Brain microvascular endothelial cell (primary cell): ENCODE measurements at regions not wholly inside any gene's neighbourhood (a gene's known extent, or its start where the extent isn't known, plus 50 kb on each side); places are given as distances from the start of the nearest gene placed in this dataset.

Experiments used
- DNase-seq: peaks from one replicate; pipeline ENCODE4 v3.0.0-alpha.2; 2020
- H3K27ac ChIP-seq: fragments of 250-450 bp; sonication (Bioruptor Pico); 2 replicates; pipeline ENCODE4 v1.5.1; 2020; ENCODE audit warnings: mild to moderate bottlenecking, moderate library complexity
- H3K27me3 ChIP-seq: fragments of 250-450 bp; sonication (Bioruptor Pico); replicated peaks from 2 replicates; pipeline ENCODE4 v1.5.1; 2020; ENCODE audit warnings: mild to moderate bottlenecking
- H3K36me3 ChIP-seq: fragments of 250-450 bp; sonication (Bioruptor Pico); replicated peaks from 2 replicates; pipeline ENCODE4 v1.5.1; 2020; ENCODE audit warnings: mild to moderate bottlenecking
- H3K4me3 ChIP-seq: 2 replicates; pipeline ENCODE4 v1.5.1; 2011; ENCODE audit warnings: low read depth, mild to moderate bottlenecking, control low read depth, low read length, moderate library complexity
- in situ Hi-C: cut with HindIII; loops from 2 replicates; pipeline ENCODE4 v1.10.0; 2017; ENCODE audit warnings: low sequenced_read_pairs, low pct_ligation_motif_present
- TF ChIP-seq, protein P1 (sequence below): IDR thresholded peaks from 2 replicates; pipeline ENCODE4 v1.5.1; 2011; ENCODE audit warnings: low read depth, mild to moderate bottlenecking, moderate library complexity, low read length, control low read depth, inconsistent platforms; ENCODE audit errors: missing control alignments

DNA sequence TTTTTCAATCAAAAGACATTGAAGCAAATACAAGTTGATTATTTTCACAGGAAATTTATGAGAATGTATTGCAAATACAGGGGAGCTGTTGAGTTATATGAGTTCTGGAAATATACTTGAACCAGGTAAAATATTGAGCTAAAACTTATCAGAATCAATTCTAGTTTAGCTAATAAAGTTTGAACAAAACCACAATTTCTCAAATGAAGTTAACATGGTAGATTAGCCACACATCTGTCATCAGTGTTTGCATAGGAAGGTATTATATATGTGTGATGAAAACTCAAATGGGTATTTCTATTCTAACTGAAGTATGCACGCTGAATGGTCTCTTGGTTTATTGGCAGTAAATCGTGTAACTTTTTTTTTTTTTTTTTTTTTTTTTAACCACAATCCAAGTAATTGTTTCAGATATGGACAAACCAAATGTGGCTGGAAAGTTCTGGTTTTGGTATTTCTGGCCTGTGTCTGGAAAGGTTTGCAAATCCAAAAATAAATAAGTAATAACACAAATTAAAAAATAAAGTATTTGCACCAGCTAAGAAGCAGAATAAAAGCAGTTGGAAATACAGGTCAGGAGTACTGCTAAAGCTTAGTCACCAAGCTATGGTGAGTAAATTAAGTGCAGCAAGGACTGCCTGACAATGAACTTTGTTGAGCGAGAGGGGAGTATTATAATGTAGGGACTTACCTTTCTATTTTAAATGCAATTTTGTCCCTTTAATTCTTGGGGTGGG lies 479.1 kb upstream of the FANCL start:
- TF ChIP-seq, protein P1, sequence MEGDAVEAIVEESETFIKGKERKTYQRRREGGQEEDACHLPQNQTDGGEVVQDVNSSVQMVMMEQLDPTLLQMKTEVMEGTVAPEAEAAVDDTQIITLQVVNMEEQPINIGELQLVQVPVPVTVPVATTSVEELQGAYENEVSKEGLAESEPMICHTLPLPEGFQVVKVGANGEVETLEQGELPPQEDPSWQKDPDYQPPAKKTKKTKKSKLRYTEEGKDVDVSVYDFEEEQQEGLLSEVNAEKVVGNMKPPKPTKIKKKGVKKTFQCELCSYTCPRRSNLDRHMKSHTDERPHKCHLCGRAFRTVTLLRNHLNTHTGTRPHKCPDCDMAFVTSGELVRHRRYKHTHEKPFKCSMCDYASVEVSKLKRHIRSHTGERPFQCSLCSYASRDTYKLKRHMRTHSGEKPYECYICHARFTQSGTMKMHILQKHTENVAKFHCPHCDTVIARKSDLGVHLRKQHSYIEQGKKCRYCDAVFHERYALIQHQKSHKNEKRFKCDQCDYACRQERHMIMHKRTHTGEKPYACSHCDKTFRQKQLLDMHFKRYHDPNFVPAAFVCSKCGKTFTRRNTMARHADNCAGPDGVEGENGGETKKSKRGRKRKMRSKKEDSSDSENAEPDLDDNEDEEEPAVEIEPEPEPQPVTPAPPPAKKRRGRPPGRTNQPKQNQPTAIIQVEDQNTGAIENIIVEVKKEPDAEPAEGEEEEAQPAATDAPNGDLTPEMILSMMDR = no peak
- H3K27me3 ChIP-seq = no peaks in the 10 kb centered on the region
- no peaks in the 10 kb centered on the region for H3K36me3 ChIP-seq
- in situ Hi-C loops = no loop called here
- no peak for DNase-seq
- no peak overlapping the region for H3K4me3 ChIP-seq
- H3K27ac ChIP-seq = no peak overlapping the region

DNA sequence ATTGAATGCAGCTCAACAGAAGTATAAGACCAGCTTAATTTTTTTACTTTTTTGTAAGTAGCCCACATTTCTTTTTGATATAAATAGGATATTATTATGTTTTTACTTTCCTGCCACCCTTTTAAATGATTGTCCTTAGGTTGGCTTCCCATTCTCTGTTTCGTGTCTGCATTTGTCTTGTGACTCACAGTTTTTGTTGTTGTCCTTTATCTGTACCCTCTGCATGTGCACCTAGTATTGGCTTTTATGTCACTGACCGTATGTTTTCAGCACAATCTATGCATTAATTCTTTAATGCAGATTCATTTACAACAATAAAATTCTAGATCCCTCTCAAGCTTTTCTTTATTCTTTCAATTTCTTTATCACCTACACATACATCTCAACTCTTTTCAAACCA lies 474.2 kb upstream of the FANCL start:
- Histone ChIP-seq H3K27ac (no peak overlapping the region), H3K4me3 (no peak overlapping the region), H3K27me3 (no peaks in the 10 kb centered on the region), H3K36me3 (no peaks in the 10 kb centered on the region)
- TF ChIP-seq, protein P1 = no peak
- no peak for DNase-seq
- in situ Hi-C loops = no loop called here

DNA sequence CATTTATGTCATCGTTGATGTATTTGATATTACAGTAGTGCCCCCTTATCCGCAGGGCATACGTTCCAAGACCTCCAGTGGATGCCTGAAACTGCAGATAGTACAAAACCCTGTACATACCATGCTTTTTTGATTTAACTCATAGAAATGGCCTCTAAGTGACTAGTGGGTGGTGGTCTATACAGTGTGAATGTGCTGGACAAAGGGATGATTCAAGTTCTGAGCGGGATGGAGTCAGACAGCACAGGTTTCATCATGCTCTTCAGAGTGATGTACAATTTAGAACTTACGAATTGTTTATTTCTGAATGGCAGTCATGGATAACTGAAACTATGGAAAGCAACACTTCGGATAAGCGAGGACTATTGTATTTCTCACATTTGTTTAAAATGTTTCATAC lies 473.1 kb upstream of the FANCL start:
- TF ChIP-seq, protein P1 = no peak
- in situ Hi-C loops = no loop called here
- Histone ChIP-seq H3K36me3 (no peaks in the 10 kb centered on the region), H3K4me3 (no peak overlapping the region), H3K27me3 (no peaks in the 10 kb centered on the region), H3K27ac (no peak overlapping the region)
- DNase-seq = no peak

DNA sequence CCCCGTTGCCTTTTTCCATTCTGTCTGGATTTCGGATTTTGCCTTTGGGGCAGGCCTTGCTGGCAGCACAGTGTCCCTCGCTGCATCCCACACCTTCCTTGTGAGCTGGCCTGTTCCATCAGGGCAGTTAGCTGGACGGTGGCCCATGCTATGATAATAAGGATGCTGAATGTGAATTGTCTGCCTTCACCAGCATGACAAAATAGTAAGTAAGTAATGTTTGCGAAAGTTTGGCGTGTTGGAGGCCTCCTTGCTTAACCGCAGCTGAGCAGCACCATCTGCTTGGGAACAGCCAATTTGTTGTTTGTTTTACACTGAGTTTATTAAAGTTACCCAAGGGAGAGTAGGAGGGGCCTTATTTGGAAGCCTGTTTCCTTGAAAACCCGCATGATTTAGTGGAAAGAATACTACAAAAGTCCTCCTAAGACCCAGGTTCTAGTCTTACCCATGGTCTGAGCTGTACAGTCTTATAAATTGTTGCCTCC lies 469.7 kb upstream of the FANCL start:
- TF ChIP-seq, protein P1 = no peak
- H3K27ac ChIP-seq = no peak overlapping the region
- no peak overlapping the region for H3K4me3 ChIP-seq
- H3K36me3 ChIP-seq = no peaks in the 10 kb centered on the region
- in situ Hi-C loops = no loop called here
- no peaks in the 10 kb centered on the region for H3K27me3 ChIP-seq
- DNase-seq = no peak

DNA sequence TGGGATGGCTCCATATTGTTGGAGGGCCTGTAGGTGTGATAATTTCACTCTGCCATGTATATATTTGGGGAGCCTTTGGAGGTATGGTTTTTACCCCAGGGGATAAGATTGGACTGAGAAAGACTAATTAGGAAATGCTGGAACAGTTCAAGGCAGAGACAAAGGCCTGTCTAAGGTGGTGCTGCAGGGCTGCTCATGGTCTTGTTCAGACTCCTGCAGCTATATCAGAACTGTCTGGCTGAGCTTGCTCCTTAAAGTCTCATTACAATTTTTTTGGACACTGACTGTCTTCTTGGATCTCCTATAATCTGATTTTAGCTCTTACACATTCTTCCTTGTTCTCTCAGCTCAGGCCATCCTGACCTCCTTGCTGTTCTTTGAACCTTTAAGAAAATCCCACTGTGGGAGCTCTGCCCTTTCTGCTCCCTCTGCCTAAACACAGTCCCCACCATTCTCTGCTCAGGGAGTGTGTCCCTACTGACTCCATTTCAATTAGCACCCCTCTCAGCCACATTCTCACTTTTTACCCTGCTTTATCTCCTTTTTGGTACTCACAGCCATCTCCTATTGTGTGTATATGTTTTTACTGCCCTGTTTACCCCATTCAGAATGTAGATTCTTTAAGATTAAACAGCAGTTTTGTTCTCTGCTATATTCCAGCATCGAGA lies 468.7 kb upstream of the FANCL start:
- Histone ChIP-seq H3K27me3 (no peaks in the 10 kb centered on the region), H3K4me3 (no peak overlapping the region), H3K27ac (no peak overlapping the region), H3K36me3 (no peaks in the 10 kb centered on the region)
- in situ Hi-C loops = no loop called here
- TF ChIP-seq, protein P1 = no peak
- DNase-seq = no peak
